NCI-H446 (cell line): ENCODE measurements at regions not wholly inside any gene's neighbourhood (a gene's known extent, or its start where the extent isn't known, plus 50 kb on each side); places are given as distances from the start of the nearest gene placed in this dataset.

Source experiments
- DNase-seq, 2 experiments: peaks; one replicate each; lab custom pipeline; 2025; lab: John Stamatoyannopoulos, UW

DNA sequence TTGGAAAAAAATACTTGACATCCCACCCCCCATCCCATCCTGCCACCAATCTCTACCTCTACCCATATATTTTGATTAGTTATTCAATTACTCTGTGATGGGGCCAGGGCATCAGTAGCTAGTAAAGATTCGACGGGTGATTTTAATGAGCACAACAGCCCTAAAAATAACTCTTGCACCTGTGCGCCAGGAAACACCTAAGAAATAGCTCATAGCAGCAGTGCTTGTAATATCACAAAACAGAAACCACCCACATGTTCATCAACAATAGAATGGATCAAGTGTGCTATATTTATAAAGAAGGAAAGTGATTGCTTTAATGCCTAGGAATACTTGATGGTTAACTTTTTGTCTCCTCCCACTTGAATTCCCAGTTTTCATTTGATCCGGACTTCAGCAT, 225.6 kb upstream of the LCORL start:
- no peak for DNase-seq

DNA sequence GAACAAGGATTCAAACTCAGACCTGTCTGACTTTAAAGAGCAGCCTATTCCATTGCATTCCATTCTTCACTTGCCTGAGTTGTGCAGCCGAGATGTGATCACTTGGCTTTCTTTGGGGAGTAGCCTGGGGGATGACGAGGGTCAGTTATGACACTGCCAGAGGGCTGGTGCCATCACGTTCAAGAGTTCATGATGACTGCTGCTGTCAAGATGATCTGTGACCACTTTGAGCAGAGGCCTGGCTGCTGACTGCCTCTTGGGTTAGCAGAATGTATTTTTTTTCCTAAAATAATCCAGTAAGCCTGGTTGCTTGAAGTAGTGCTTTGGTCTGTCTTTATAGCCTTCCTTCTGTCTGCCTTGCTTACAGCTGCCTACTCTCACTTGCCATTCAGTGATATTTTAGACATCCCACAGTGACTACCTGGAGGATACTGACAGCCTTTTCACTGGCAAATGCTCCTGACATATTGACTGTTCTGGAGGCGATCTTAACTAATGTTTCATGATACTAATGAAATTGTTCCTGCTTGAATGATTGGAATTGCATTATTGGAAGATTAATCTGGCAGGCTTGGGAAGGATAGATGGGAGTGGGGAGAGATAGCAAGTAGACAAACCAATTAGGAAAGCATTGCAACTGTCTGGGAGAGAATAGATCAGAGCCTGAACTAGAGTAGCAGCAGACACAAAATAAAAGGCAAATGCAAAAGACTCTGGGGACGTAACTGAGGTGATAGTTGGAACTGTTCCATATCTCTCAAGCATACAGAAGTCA, 221.6 kb upstream of the LCORL start:
- DNase-seq = peak in 1 of 2 experiments; percentile 22

GRCh38 chr4:18241727-18242126, 220.2 kb upstream of the LCORL start:
- no peak for DNase-seq

- DNase-seq = no peak
These were observed 212.6 kb upstream of the LCORL start for GRCh38 chr4:18234108-18234507.

GRCh38 chr4:18231726-18232125, 210.2 kb upstream of the LCORL start:
- no peak for DNase-seq

DNA sequence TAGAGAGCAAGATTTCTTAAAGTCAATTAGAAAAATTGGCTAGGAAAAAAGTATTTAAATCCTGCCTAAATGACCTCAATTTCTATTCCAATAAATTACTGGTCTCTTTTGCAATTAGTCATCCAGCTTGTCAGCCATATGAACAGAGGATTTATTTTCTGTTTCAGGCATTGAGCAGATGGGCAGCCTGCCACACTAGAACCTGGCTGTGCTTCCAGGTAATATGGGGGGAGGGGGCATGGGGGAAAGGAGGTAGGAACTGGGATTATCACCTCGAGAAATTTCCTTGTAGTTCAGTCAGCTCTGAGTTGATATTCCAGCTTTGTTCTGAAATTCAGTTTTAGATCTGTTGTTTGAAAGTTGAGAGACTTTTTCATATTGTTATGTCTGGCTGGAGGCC, 206.3 kb upstream of the LCORL start:
- DNase-seq = peak in 1 of 2 experiments; percentile 39

- DNase-seq = peak in 1 of 2 experiments; percentile 22
These were observed 193.0 kb upstream of the LCORL start for GRCh38 chr4:18214411-18215055.

GRCh38 chr4:18213576-18214198, 192.1 kb upstream of the LCORL start:
- DNase-seq = no peak

DNA sequence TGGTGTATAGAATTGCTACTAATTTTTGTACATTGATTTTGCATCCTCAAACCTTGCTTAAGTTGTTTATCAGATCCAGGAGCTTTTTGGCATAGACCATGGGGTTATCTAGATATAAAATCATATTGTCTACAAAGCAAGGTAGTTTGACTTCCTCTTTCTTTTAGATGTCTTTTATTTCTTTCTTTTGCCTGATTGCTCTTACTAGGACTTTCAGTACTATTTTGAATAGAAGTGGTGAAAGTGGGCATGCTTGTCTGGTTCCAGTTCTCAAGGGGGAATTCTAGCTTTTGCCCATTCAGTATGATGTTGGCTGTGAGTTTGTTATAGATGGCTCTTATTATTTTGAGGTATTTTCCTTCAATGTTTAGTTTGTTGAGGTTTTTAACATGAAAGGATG, 187.9 kb upstream of the LCORL start:
- no peak for DNase-seq

DNA sequence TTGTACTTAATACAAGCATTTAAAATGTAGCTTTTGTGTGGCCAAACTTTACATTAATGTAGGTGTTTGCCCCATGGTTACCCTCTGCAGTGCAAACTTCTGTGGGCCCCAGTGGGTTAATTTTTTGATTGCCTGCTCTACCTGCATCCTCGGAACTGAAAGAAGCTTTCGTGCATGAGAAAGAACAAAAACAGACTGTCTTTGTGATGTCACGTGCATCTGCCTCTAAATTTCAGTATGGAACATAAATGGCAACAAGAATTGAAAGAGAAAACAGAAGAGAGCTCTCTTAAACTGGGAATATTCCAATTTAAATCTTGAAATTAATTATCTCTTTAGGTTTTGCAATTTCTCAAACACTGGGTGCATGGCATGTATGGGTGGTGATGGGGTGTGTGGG, 182.4 kb upstream of the LCORL start:
- no peak for DNase-seq

DNA sequence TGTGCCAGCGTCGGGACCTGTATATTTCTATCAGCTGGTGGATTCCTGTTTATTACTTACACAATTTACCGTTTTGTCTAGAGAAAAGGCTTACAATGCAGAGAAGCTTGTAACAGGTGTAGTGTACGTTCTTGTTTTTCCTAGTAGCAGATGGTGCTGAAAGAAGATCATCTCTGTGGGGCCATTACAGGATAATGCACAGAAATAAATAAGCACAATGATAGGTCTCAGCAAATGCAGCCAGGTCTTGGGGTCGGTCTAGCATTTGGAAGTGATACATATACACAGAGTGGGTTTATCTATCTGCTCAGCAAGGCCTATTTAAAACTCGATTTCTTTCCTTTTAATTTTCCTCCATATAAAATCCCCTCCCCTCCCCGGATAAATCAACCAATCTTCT, 180.9 kb upstream of the LCORL start:
- no peak for DNase-seq

GRCh38 chr4:18201885-18202284, 180.3 kb upstream of the LCORL start:
- no peak for DNase-seq

DNA sequence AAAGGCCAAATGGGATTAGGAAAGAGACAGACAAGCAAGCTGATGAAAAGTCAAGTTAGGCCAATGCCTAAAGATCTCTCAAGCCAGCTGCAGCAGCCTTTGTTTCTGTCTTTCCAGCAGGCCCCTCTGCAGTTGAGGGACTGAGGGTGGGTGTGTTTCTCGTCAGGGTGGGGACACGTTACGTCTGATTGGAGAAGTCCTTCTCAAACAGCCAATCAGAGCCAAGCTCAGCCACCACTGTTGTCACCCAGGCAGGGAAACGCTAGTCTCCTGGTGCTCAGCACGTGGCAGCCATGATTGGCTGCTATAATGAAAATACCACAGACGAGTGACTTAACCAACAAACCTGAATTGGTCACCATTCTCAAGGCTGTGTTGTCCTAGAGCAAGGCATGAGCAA, 177.1 kb upstream of the LCORL start:
- no peak for DNase-seq

DNA sequence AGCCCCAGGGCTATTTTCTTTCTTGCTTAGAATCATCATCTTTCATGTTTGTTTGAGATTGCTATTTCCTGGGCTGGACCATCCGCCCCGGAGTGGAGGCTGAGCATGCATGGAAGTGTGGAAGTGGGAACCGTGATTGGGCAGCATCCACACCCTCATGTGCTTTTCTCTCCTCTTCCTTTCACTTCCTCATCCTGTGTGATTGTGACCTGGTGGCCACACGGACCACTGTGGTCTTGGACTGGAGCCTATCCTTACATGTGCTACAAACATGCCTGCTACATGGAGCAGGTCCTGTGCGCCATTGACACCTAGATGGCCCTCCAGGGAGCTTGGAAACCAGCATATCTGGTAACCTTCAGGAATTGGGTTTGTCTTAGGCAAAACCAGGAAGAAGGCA, 175.9 kb upstream of the LCORL start:
- DNase-seq = no peak

DNA sequence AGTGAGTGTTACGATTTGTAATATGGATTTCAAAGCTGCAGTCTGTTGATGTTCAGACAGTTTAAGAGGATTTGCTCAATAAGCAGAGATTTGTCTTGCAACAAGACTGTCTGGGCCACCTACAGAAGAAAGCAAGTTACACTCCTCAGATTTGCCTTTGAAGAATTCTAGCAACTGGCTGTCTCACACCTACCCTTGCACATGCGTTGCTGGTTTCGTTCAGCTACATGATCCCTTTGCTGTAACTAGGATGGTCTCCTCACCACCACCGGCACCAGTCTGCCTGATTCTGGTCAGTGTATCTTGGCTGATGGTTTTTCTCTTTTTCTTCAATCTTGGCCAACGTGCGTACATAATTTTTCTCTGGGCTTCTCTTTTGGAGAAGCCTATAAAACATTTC, 172.7 kb upstream of the LCORL start:
- DNase-seq = no peak

DNA sequence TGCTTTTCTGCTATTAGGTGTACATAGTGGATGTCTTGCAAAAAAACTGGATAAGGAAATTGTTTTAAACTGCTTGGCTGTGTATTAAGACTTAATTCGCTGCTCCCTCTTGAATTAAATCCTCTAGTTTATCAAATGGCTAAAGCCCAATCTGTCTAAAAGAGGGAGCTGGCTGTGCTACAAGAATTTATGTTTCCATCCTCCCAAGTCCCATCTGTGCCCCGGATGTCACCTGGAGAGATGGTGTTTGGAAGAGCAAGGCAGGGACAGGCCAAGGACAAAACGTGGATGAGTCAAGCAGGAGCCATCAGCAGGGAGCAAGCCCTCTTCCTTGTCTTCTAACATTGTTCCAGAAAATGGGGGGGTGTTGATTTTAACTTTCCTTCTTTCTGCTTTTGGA, 171.3 kb upstream of the LCORL start:
- peak in 1 of 2 experiments; percentile 43 for DNase-seq

DNA sequence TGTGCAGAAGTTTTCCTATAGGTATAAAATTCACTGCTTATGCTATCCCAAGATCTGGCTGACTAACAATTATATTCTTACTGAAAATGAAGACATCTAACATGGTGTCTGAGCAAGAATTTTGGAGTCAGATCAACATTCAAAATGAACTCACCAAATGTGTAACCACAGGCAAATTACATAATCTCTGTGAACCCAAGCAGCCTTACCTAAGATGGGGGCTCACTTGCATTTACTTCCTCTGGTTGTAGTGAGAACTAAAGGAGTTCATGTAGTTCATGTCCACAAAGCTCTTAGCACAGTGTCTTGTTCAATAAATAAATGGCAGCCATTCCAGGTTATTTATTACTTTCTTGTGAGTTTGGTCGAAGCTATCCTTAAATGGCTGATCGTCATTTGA, 163.9 kb upstream of the LCORL start:
- no peak for DNase-seq

DNA sequence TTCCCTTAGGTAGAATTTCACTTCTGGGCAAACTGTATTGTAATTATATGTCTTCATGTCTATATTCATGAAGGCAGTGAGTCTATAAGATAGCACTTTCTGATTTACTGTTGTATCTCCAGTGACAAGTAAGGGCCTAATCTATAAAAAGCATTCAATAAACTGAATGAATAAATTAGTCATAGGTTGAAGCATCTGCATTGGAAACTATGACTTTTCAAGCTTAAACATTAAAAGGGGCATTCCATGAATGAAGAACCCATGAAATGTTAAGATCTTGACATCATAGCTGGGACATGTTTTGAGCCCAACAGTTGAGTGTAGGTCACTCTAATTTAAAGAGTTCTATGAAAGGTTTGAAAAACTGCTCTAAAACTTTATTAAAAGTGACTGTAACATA, 159.3 kb upstream of the LCORL start:
- DNase-seq = no peak

- DNase-seq = no peak
These were observed 158.6 kb upstream of the LCORL start for GRCh38 chr4:18180122-18180521.

DNA sequence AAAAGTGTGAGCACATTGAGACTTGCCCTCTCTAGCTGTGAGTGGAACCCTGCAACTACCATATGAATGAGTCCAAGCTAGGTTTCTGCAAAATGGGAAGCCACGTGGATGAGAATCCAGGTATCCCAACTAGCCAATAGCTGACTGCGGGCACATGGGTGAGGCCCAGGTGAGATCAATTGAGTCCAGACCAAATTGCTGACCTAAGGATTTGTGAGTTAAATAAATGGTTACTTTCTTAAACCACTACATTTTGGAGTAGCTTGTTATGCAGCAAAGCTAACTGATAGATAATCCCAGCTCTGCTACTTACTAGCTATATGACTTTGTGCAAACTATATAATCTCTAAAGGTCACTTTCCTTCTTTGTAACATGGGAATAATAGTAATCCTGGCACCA, 150.3 kb upstream of the LCORL start:
- DNase-seq = no peak

DNA sequence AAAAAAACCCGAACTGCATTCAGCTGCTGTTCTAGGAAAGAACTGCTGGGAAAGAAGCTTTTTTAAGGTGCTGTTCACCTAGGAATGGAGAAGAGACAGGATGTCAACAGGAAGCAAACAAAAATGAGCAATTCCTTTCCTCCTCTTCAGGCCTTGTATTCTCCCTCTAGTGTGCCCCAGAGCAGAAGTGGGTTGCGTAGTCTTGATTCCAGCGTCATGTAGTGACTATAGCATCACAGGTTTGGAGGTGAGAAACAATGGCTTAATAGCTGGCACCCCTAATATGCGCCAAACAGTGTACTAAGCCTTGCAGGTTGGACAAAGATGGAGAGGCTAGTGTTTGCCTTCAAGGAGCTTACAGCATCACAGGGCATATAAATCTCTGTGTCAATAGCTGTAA, 146.3 kb upstream of the LCORL start:
- no peak for DNase-seq

- no peak for DNase-seq
These were observed 145.4 kb upstream of the LCORL start for GRCh38 chr4:18166925-18167324.

GRCh38 chr4:18162453-18162852, 140.9 kb upstream of the LCORL start:
- no peak for DNase-seq
